PC-3 (cell line): ENCODE measurements at regions not wholly inside any gene's neighbourhood (a gene's known extent, or its start where the extent isn't known, plus 50 kb on each side); places are given as distances from the start of the nearest gene placed in this dataset.
A peak's percentile ranks its signal among the peaks of the same experiment; 100 is the strongest.

ENCODE experiments used
- ATAC-seq: fragments of 200-7000 bp; cut with Tn5 transposase; 2 replicates; pipeline ENCODE4 v1.9.1; 2020; ENCODE audit warnings: mild to moderate bottlenecking, moderate library complexity
- BruUV-seq: library from RNA; stranded (reverse); fragments of 400-500 nt; replicated peaks from 2 replicates; lab custom pipeline; 2021; lab: Mats Ljungman, UMichigan
- CTCF ChIA-PET: fragments of 300-600 bp; sonication (Branson Sonifier 250); formaldehyde crosslinking; loops from one replicate; lab custom pipeline; 2022; ENCODE audit warnings: antibody characterized with exemption; lab: Charles Lee
- POLR2A ChIA-PET: fragments of 300-600 bp; sonication (Branson Sonifier 250); formaldehyde crosslinking; loops from one replicate; lab custom pipeline; 2022; ENCODE audit warnings: antibody characterized with exemption; ENCODE audit not compliant: unreplicated experiment; lab: Charles Lee
- DNase-seq: peaks from one replicate; pipeline ENCODE4 v3.0.0-alpha.2; 2015
- H2AFZ ChIP-seq: fragments of 300-600 bp; sonication (generic); 2 replicates; pipeline ENCODE4 v1.6.0; 2016; ENCODE audit warnings: antibody characterized with exemption, low read length
- H3F3A ChIP-seq: fragments of 300-600 bp; sonication (generic); one replicate; pipeline ENCODE4 v1.6.0; 2017; ENCODE audit warnings: antibody characterized with exemption, low read length, control low read depth, mild to moderate bottlenecking; ENCODE audit not compliant: unreplicated experiment
- H3K27ac ChIP-seq: fragments of 300-600 bp; sonication (generic); 2 replicates; pipeline ENCODE4 v1.5.1; 2016; ENCODE audit warnings: mild to moderate bottlenecking, low read length
- H3K27me3 ChIP-seq: fragments of 300-600 bp; sonication (generic); 2 replicates; pipeline ENCODE4 v1.6.1; 2016; ENCODE audit warnings: low read length, mixed read lengths
- H3K36me3 ChIP-seq: fragments of 300-600 bp; sonication (generic); 2 replicates; pipeline ENCODE4 v1.6.1; 2016; ENCODE audit warnings: low read depth, mixed run types, low read length, mixed read lengths
- H3K4me1 ChIP-seq: fragments of 300-600 bp; sonication (generic); 2 replicates; pipeline ENCODE4 v1.5.1; 2016; ENCODE audit warnings: low read length; ENCODE audit not compliant: insufficient read depth
- H3K4me2 ChIP-seq: fragments of 300-600 bp; sonication (generic); 2 replicates; pipeline ENCODE4 v1.6.0; 2016; ENCODE audit warnings: low read length
- H3K4me3 ChIP-seq: fragments of 300-600 bp; sonication (generic); 2 replicates; pipeline ENCODE4 v1.5.1; 2016; ENCODE audit warnings: mild to moderate bottlenecking, low read length, mixed read lengths
- H3K79me2 ChIP-seq: fragments of 300-600 bp; sonication (generic); 2 replicates; pipeline ENCODE4 v1.6.1; 2017; ENCODE audit warnings: low read length, mixed read lengths
- H3K9ac ChIP-seq: fragments of 300-600 bp; sonication (generic); 2 replicates; pipeline ENCODE4 v1.6.0; 2016; ENCODE audit warnings: mild to moderate bottlenecking, low read length
- H3K9me2 ChIP-seq: fragments of 300-600 bp; sonication (generic); replicated peaks from 2 replicates; pipeline ENCODE4 v1.6.1; 2016; ENCODE audit warnings: mixed run types, low read length, mixed read lengths
- H3K9me3 ChIP-seq: fragments of 300-600 bp; sonication (generic); 2 replicates; pipeline ENCODE4 v1.6.1; 2016; ENCODE audit warnings: low read length, mixed read lengths
- H4K20me1 ChIP-seq: fragments of 300-600 bp; sonication (generic); 2 replicates; pipeline ENCODE4 v1.6.1; 2016; ENCODE audit warnings: low read length, mixed read lengths
- CTCF ChIP-seq: fragments of 300-600 bp; sonication (generic); conservative IDR thresholded peaks from 2 replicates; pipeline ENCODE4 v1.5.1; 2017; ENCODE audit warnings: antibody characterized with exemption, low read depth, mild to moderate bottlenecking, low read length
- EZH2 ChIP-seq: fragments of 300-600 bp; sonication (generic); IDR thresholded peaks from one replicate; pipeline ENCODE4 v1.6.1; 2017; ENCODE audit warnings: antibody characterized with exemption, mild to moderate bottlenecking, low read length; ENCODE audit not compliant: unreplicated experiment
- EZH2phosphoT487 ChIP-seq: fragments of 300-600 bp; sonication (generic); IDR thresholded peaks from 2 replicates; pipeline ENCODE4 v1.6.1; 2018; ENCODE audit warnings: mild to moderate bottlenecking, antibody characterized with exemption, low read length, borderline replicate concordance
- intact Hi-C: fragments of 100-400 bp; cut with micrococcal nuclease; formaldehyde crosslinking; loops from 2 replicates; pipeline ENCODE4 v1.9.0; 2023

DNA sequence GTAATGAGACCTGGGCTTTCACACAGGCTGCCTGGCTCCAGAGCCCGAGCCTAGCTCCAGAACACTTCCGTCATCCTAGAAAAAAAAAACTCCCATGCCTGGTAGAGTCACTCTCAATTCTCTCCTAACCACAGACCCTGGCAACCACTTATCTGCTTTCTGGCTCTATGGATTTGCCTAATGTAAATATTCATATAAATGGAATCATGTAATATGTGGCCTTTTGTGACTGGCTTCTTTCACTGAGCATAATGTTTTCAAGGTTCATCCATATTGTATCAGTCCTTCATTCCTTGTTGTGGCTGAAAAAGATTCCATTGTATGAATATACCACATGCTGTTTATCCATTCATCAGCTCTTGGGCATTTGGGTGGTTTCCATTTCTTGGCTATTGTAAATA is 167.7 kb upstream of the MKLN1 start:
- POLR2A ChIA-PET: interaction anchor here (0.7 kb wide), 1 partner anchor 13 kb away, joined by 4 read pairs; no protein-coding TSS in a partner anchor
- H3K27ac ChIP-seq: peak overlapping the region; percentile 0; the same call in 1 of the 2 replicates

GRCh38 chr7:131161103-131161502 is 166.6 kb upstream of the MKLN1 start:
- Histone ChIP-seq H3K27ac (no peak overlapping the region), H4K20me1 (no peaks in the 10 kb centered on the region), H3K9me2 (no peaks in the 10 kb centered on the region), H3K4me2 (no peak overlapping the region), H3K4me3 (no peak overlapping the region), H3K9me3 (no peaks in the 10 kb centered on the region), H3K27me3 (no peaks in the 10 kb centered on the region), H3F3A (peaks cover 4% of the 10 kb centered on the region), H3K79me2 (no peaks in the 10 kb centered on the region), H3K36me3 (no peaks in the 10 kb centered on the region), H3K9ac (no peak overlapping the region), H2AFZ (no peak overlapping the region), H3K4me1 (peaks cover 43% of the 10 kb centered on the region)
- no peak for ATAC-seq
- BruUV-seq: no TSS peak
- intact Hi-C loops: loop anchor here (10.0 kb wide), 1 partner anchor 164 kb away; the partner anchor contains the start of gene MKLN1
- DNase-seq: no peak
- ChIA-PET CTCF (interaction anchor here (0.6 kb wide), 1 partner anchor 22 kb away, joined by 6 read pairs; no protein-coding TSS in a partner anchor), POLR2A (no interaction called here)
- TF ChIP-seq EZH2phosphoT487: no peak
- TF ChIP-seq CTCF: no peak
- TF ChIP-seq EZH2: no peak

More for the DNA sequence above, 167.7 kb upstream of the MKLN1 start:
- Histone ChIP-seq H4K20me1 (no peaks in the 10 kb centered on the region), H3K27me3 (no peaks in the 10 kb centered on the region), H3K79me2 (no peaks in the 10 kb centered on the region), H3K9me2 (no peaks in the 10 kb centered on the region), H3K9me3 (no peaks in the 10 kb centered on the region), H3K9ac (no peak overlapping the region), H3K4me3 (no peak overlapping the region), H3K36me3 (no peaks in the 10 kb centered on the region), H2AFZ (no peak overlapping the region), H3F3A (peaks cover 3% of the 10 kb centered on the region), H3K4me1 (peaks cover 33% of the 10 kb centered on the region), H3K4me2 (no peak overlapping the region)
- ATAC-seq: no peak
- DNase-seq: peak; percentile 48
- intact Hi-C loops: loop anchor here (10.0 kb wide), 1 partner anchor 165 kb away; the partner anchor contains the start of gene MKLN1
- TF ChIP-seq EZH2: no peak
- no peak for TF ChIP-seq EZH2phosphoT487
- no peak for TF ChIP-seq CTCF
- no TSS peak for BruUV-seq
- CTCF ChIA-PET: interaction anchor here (0.5 kb wide), 1 partner anchor 76 kb away, joined by 4 read pairs; no protein-coding TSS in a partner anchor
